SK-N-SH treated with all-trans-retinoic acid at 6 μM for 48 hours (cell line): ENCODE measurements at regions not wholly inside any gene's neighbourhood (a gene's known extent, or its start where the extent isn't known, plus 50 kb on each side); places are given as distances from the start of the nearest gene placed in this dataset.

ENCODE experiments used
- ATAC-seq: fragments of 200-7000 bp; cut with Tn5 transposase; 3 replicates; pipeline ENCODE4 v1.9.1; 2020; ENCODE audit warnings: mild to moderate bottlenecking, moderate library complexity
- ARNTL ChIP-seq: fragments of 450-650 bp; formaldehyde crosslinking; IDR thresholded peaks from 2 replicates; pipeline ENCODE4 v1.5.0; 2020; ENCODE audit warnings: low read depth, mild to moderate bottlenecking, moderate library complexity, borderline replicate concordance
- BACH2 ChIP-seq: fragments of 250-450 bp; sonication (Bioruptor Pico); IDR thresholded peaks from 2 replicates; pipeline ENCODE4 v1.9.0; 2021; ENCODE audit warnings: mild to moderate bottlenecking, borderline replicate concordance
- CSDC2 ChIP-seq: fragments of 250-450 bp; sonication (Bioruptor Pico); IDR thresholded peaks from 2 replicates; pipeline ENCODE4 v1.5.0; 2020; ENCODE audit warnings: mild to moderate bottlenecking, moderate library complexity
- ESRRG ChIP-seq: fragments of 250-450 bp; sonication (Bioruptor Pico); IDR thresholded peaks from 2 replicates; pipeline ENCODE4 v1.6.1; 2021; ENCODE audit warnings: mild to moderate bottlenecking
- GLIS3 ChIP-seq: fragments of 250-450 bp; sonication (Bioruptor Pico); IDR thresholded peaks from 2 replicates; pipeline ENCODE4 v1.5.0; 2020; ENCODE audit warnings: mild to moderate bottlenecking, moderate library complexity
- ISL1 ChIP-seq: fragments of 250-450 bp; sonication (Bioruptor Pico); IDR thresholded peaks from 2 replicates; pipeline ENCODE4 v2.1.2; 2022; ENCODE audit warnings: mild to moderate bottlenecking, moderate library complexity
- OSR1 ChIP-seq: fragments of 250-450 bp; sonication (Bioruptor Pico); IDR thresholded peaks from 2 replicates; pipeline ENCODE4 v1.8.0; 2022; ENCODE audit warnings: moderate library complexity, mild to moderate bottlenecking, inconsistent platforms
- PATZ1 ChIP-seq: fragments of 250-450 bp; sonication (Bioruptor Pico); IDR thresholded peaks from 2 replicates; pipeline ENCODE4 v1.8.0; 2020; ENCODE audit warnings: mild to moderate bottlenecking, moderate library complexity, borderline replicate concordance
- POU6F1 ChIP-seq: fragments of 250-450 bp; sonication (Bioruptor Pico); IDR thresholded peaks from 2 replicates; pipeline ENCODE4 v1.8.0; 2021; ENCODE audit warnings: low read depth, mild to moderate bottlenecking, moderate library complexity, borderline replicate concordance
- PPARA ChIP-seq: fragments of 250-450 bp; sonication (Bioruptor Pico); IDR thresholded peaks from 2 replicates; pipeline ENCODE4 v1.5.0; 2020; ENCODE audit warnings: mild to moderate bottlenecking, borderline replicate concordance
- RARB ChIP-seq: fragments of 250-450 bp; sonication (Bioruptor Pico); IDR thresholded peaks from 2 replicates; pipeline ENCODE4 v1.8.0; 2021; ENCODE audit warnings: mild to moderate bottlenecking, moderate library complexity
- SNAI2 ChIP-seq: fragments of 250-450 bp; sonication (Bioruptor Pico); IDR thresholded peaks from 2 replicates; pipeline ENCODE4 v1.5.0; 2020; ENCODE audit warnings: mild to moderate bottlenecking, moderate library complexity
- TCF4 ChIP-seq: fragments of 250-450 bp; sonication (Bioruptor Pico); IDR thresholded peaks from 2 replicates; pipeline ENCODE4 v1.8.0; 2021; ENCODE audit warnings: mild to moderate bottlenecking, moderate library complexity, borderline replicate concordance
- TOX ChIP-seq: fragments of 250-450 bp; sonication (Bioruptor Pico); IDR thresholded peaks from 2 replicates; pipeline ENCODE4 v1.8.0; 2021; ENCODE audit warnings: mild to moderate bottlenecking, moderate library complexity, borderline replicate concordance
- TSHZ2 ChIP-seq: fragments of 250-450 bp; sonication (Bioruptor Pico); IDR thresholded peaks from 2 replicates; pipeline ENCODE4 v1.5.0; 2020; ENCODE audit warnings: mild to moderate bottlenecking, moderate library complexity
- ZFP3 ChIP-seq: fragments of 250-450 bp; sonication (Bioruptor Pico); IDR thresholded peaks from 2 replicates; pipeline ENCODE4 v1.5.0; 2020; ENCODE audit warnings: mild to moderate bottlenecking, moderate library complexity
- ZNF565 ChIP-seq: fragments of 450-650 bp; formaldehyde crosslinking; conservative IDR thresholded peaks from 2 replicates; pipeline ENCODE4 v1.5.0; 2020; ENCODE audit warnings: low read depth, mild to moderate bottlenecking, moderate library complexity
- ZNF70 ChIP-seq: fragments of 450-650 bp; formaldehyde crosslinking; IDR thresholded peaks from 2 replicates; pipeline ENCODE4 v1.5.0; 2020; ENCODE audit warnings: mild to moderate bottlenecking, moderate library complexity
- ZNF8 ChIP-seq: fragments of 450-650 bp; formaldehyde crosslinking; IDR thresholded peaks from 2 replicates; pipeline ENCODE4 v1.5.0; 2020; ENCODE audit warnings: mild to moderate bottlenecking, moderate library complexity

- TF ChIP-seq POU6F1 (CRISPR knock-in tag), result no peak
- no peak for TF ChIP-seq ISL1
- TF ChIP-seq ZFP3 (CRISPR knock-in tag), result no peak
- TF ChIP-seq RARB, result no peak
- TF ChIP-seq ESRRG (CRISPR knock-in tag), result no peak
- no peak for TF ChIP-seq TOX (CRISPR knock-in tag)
- no peak for TF ChIP-seq TCF4
- no peak for TF ChIP-seq OSR1 (CRISPR knock-in tag)
- TF ChIP-seq PATZ1 (CRISPR knock-in tag), result no peak
- no peak for TF ChIP-seq GLIS3 (CRISPR knock-in tag)
- TF ChIP-seq BACH2 (CRISPR knock-in tag), result no peak
- TF ChIP-seq TSHZ2 (CRISPR knock-in tag), result no peak
- no peak for TF ChIP-seq ARNTL (CRISPR knock-in tag)
- TF ChIP-seq PPARA (CRISPR knock-in tag), result no peak
- TF ChIP-seq, all 23 proteins: peak for 0
Observed at GRCh38 chr2:40721595-40721994, 269.7 kb upstream of the SLC8A1 start.

DNA sequence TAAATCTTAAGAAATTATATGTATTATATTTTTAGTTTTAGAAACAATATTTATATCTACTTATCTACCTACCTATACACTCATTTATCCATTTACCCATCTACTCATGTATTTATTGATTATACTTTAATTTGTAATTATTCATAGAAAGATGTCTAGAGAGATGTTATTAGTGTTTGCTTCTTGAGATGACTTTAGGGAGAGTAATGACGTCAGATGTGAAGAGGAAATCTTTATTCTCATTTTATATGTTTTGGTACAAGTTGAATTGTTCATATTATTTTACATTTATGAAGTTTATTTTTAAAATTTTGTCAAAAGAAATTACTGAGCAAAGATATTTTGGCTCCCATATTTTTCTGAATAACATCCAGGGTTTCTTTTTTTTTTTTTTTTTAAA lies 271.3 kb upstream of the SLC8A1 start:
- TF ChIP-seq GLIS3 (CRISPR knock-in tag) (no peak), ISL1 (no peak)
- ATAC-seq, result no peak

More at GRCh38 chr2:40721595-40721994, 269.7 kb upstream of the SLC8A1 start:
- ATAC-seq, result peak; percentile 91

DNA sequence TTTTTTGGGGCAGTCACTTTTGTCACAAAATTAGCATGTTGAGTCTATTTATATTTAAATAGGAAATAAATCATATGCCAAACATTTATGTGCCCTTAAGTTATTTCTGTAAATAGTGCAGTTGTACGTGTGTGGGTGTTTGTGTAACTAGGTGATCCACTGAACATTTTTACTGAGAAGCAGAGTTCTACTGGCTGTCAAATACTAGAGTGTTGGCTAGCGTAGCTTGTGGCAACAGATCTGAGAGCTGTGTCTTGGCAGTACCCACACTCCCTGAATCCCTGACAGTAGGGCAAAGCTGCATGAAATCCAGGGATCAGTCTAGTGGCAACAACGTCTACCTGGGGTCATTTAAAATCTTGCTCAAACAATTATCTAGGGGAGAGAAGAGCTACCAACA lies 273.1 kb upstream of the SLC8A1 start:
- no peak for ATAC-seq
- TF ChIP-seq ISL1 (no peak), CSDC2 (CRISPR knock-in tag) (no peak), TOX (CRISPR knock-in tag) (no peak), SNAI2 (CRISPR knock-in tag) (no peak), TCF4 (no peak), ZNF8 (CRISPR knock-in tag) (no peak), ZFP3 (CRISPR knock-in tag) (no peak), POU6F1 (CRISPR knock-in tag) (no peak), ZNF565 (CRISPR knock-in tag) (no peak), ZNF70 (CRISPR knock-in tag) (no peak), PATZ1 (CRISPR knock-in tag) (no peak), GLIS3 (CRISPR knock-in tag) (no peak), ARNTL (CRISPR knock-in tag) (no peak)
